OCI-LY7 (cell line): ENCODE measurements at regions not wholly inside any gene's neighbourhood (a gene's known extent, or its start where the extent isn't known, plus 50 kb on each side); places are given as distances from the start of the nearest gene placed in this dataset.

Experiments used
- EZH2phosphoT487 ChIP-seq: fragments of 200-600 bp; sonication (generic); IDR thresholded peaks from 2 replicates; pipeline ENCODE4 v1.6.1; 2018; ENCODE audit warnings: low read depth, borderline replicate concordance, mild to moderate bottlenecking, mixed run types, antibody characterized with exemption, low read length, moderate library complexity, mixed read lengths
- TF ChIP-seq, protein P1 (sequence below): fragments of 200-600 bp; sonication (generic); conservative IDR thresholded peaks from 2 replicates; pipeline ENCODE4 v1.5.1; 2014; ENCODE audit warnings: mild to moderate bottlenecking, antibody characterized with exemption, low read length, moderate library complexity, mixed read lengths

DNA sequence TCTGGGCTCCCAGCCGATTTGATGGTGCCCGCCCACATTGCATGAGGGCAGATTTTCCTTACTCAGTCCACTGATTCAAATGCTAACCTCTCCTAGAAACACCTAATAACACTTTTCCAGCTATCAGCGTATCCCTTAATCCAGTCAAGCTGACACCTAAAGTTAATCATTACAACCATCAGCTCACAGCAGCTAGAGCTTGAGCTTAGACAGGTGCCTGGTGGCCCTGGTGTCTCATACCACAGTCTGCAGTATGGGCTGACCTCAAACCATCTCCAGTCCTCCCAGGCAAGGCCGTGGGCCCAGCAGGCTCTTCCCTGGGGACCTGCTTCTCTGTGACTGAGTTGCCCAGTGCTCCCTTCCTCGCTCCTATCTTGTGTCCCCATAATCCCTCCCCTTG lies 174.4 kb upstream of the NECTIN1 start:
- TF ChIP-seq, protein P1, sequence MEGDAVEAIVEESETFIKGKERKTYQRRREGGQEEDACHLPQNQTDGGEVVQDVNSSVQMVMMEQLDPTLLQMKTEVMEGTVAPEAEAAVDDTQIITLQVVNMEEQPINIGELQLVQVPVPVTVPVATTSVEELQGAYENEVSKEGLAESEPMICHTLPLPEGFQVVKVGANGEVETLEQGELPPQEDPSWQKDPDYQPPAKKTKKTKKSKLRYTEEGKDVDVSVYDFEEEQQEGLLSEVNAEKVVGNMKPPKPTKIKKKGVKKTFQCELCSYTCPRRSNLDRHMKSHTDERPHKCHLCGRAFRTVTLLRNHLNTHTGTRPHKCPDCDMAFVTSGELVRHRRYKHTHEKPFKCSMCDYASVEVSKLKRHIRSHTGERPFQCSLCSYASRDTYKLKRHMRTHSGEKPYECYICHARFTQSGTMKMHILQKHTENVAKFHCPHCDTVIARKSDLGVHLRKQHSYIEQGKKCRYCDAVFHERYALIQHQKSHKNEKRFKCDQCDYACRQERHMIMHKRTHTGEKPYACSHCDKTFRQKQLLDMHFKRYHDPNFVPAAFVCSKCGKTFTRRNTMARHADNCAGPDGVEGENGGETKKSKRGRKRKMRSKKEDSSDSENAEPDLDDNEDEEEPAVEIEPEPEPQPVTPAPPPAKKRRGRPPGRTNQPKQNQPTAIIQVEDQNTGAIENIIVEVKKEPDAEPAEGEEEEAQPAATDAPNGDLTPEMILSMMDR = no peak
- no peak for TF ChIP-seq EZH2phosphoT487
